Tibial artery (tissue), 4 donors: ENCODE measurements at regions not wholly inside any gene's neighbourhood (a gene's known extent, or its start where the extent isn't known, plus 50 kb on each side); places are given as distances from the start of the nearest gene placed in this dataset.

ENCODE experiments used
- DNase-seq, 2 donors: peaks; one replicate each; pipeline ENCODE4 v3.0.0-alpha.2; 2019
- H3K27ac ChIP-seq, 2 donors: fragments of 200-600 bp; sonication (generic) in 1 of 2; 1 replicate in 1 of 2; 2 replicates in 1 of 2; pipeline ENCODE4 v1.5.1; 2018 to 2019; ENCODE audit warnings: mild to moderate bottlenecking in 1 of 2
- H3K27me3 ChIP-seq, 2 donors: fragments of 200-600 bp; sonication (generic) in 1 of 2; one replicate each; pipeline versions ENCODE4 v1.5.1 to v1.6.0; 2016 to 2019
- H3K36me3 ChIP-seq, 3 donors: fragments of 200-600 bp; sonication (generic) in 2 of 3; one replicate each; pipeline ENCODE4 v1.5.1; 2016 to 2019; ENCODE audit warnings: mild to moderate bottlenecking in 2 of 3
- H3K4me1 ChIP-seq, 4 donors: fragments of 200-600 bp; sonication (generic) in 2 of 4; 1 replicate in 3 of 4; 2 replicates in 1 of 4; pipeline ENCODE4 v1.5.1; 2016 to 2019
- H3K4me3 ChIP-seq, 2 donors: fragments of 200-600 bp; sonication (generic) in 1 of 2; 1 replicate in 1 of 2; 2 replicates in 1 of 2; pipeline ENCODE4 v1.5.1; 2018 to 2019; ENCODE audit warnings: mild to moderate bottlenecking in 2 of 2
- H3K9me3 ChIP-seq, 3 donors: fragments of 200-600 bp; sonication (generic) in 1 of 3; one replicate each; pipeline ENCODE4 v1.5.1; 2016 to 2019
- intact Hi-C: fragments of 100-400 bp; cut with DNase I; formaldehyde crosslinking; loops from one replicate; pipeline ENCODE4 v1.15.0; 2023; ENCODE audit warnings: low total_unique reads
- TF ChIP-seq, protein P1 (sequence below), 2 experiments: fragments of 200-600 bp in 1 of 2; fragments of 450-650 bp in 1 of 2; IDR thresholded peaks; one replicate each; pipeline ENCODE4 v1.5.1; 2017 to 2019; ENCODE audit warnings: antibody characterized with exemption in 2 of 2, mild to moderate bottlenecking in 1 of 2, moderate library complexity in 1 of 2

DNA sequence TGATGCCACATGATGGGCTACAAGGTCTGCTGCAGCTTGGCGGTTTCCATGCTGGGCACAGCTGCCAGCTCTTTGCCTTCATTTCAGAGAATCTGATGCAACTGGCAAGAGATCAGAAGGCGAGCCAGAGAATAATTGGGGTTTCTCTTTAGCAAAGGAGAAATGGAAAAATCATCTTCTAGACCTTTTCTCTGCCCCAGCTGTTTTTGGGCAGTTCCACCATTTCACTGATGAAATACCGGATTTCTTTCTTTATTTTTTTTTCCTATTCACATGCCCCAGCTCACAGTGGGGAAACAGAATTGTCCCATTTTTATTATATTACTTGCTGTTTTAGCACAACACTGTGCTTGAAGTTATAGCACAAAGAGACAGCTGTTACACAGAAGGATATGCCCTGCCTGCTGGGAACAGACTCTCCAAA is 439.3 kb upstream of the GOT2 start:
- DNase-seq, result no peak
- Histone ChIP-seq H3K27ac (no peak overlapping the region), H3K36me3 (no peaks in the 10 kb centered on the region), H3K27me3 (no peaks in the 10 kb centered on the region), H3K4me1 (no peaks in the 10 kb centered on the region), H3K9me3 (no peaks in the 10 kb centered on the region), H3K4me3 (no peak overlapping the region)
- intact Hi-C loops, result no loop called here
- TF ChIP-seq, protein P1, sequence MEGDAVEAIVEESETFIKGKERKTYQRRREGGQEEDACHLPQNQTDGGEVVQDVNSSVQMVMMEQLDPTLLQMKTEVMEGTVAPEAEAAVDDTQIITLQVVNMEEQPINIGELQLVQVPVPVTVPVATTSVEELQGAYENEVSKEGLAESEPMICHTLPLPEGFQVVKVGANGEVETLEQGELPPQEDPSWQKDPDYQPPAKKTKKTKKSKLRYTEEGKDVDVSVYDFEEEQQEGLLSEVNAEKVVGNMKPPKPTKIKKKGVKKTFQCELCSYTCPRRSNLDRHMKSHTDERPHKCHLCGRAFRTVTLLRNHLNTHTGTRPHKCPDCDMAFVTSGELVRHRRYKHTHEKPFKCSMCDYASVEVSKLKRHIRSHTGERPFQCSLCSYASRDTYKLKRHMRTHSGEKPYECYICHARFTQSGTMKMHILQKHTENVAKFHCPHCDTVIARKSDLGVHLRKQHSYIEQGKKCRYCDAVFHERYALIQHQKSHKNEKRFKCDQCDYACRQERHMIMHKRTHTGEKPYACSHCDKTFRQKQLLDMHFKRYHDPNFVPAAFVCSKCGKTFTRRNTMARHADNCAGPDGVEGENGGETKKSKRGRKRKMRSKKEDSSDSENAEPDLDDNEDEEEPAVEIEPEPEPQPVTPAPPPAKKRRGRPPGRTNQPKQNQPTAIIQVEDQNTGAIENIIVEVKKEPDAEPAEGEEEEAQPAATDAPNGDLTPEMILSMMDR (IDR thresholded peaks at IDR 0.05), result no peak

DNA sequence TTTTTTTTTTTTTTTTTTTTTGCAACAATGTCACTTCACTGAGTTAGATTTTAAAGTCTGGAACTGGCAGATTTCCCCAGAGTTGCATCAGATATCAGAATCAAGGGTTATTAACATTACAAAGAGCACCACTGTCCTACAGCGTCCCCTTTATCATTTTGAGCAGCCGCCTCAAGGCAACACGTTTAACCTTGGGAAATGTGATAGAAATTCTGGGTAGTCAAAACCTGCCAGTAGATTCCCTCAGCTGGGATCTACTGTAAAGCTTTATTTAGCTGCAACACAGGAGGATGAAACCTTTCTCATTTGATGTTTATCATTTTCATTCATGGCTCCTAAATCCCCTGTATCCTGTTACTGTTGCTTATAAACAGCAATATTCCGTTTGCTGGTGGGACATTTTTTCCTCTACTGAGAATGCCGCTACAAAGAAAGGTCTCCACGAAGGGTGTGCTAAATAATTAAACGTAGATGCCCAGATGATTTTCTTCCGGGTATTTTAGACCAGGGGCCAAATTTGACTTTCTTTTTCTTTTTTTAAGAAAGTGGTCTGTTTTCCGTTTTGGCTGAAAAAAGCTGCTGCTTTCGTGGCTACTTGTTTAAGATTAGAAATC is 436.1 kb upstream of the GOT2 start:
- no peaks in the 10 kb centered on the region for H3K9me3 ChIP-seq
- DNase-seq, result no peak
- H3K4me3 ChIP-seq, result no peak overlapping the region
- no peaks in the 10 kb centered on the region for H3K36me3 ChIP-seq
- intact Hi-C loops, result loop anchor here (1.0 kb wide), 1 partner anchor 20 kb away; no protein-coding TSS in a partner anchor
- H3K27me3 ChIP-seq, result no peaks in the 10 kb centered on the region
- H3K4me1 ChIP-seq, result no peaks in the 10 kb centered on the region
- TF ChIP-seq, protein P1 (IDR thresholded peaks at IDR 0.05), result no peak
- no peak overlapping the region for H3K27ac ChIP-seq

DNA sequence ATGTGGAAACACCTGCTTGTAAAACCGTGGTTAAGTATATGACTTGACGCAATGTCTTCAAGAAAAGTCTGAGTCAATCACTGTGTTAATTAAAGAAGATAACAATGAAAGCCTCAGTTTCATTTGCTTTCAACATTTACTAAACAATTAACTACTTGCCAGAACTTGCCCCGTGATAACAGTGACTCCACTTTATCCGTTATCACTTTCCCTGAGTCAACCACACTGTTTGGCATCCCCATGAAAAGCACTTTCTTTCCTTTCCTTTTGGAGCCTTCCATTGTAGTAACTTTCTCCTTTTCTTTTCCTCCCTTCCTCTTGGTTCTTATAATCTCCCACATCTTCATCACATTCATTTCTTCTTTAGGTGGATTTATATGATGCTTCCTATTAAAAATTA is 435.1 kb upstream of the GOT2 start:
- intact Hi-C loops, result no loop called here

DNA sequence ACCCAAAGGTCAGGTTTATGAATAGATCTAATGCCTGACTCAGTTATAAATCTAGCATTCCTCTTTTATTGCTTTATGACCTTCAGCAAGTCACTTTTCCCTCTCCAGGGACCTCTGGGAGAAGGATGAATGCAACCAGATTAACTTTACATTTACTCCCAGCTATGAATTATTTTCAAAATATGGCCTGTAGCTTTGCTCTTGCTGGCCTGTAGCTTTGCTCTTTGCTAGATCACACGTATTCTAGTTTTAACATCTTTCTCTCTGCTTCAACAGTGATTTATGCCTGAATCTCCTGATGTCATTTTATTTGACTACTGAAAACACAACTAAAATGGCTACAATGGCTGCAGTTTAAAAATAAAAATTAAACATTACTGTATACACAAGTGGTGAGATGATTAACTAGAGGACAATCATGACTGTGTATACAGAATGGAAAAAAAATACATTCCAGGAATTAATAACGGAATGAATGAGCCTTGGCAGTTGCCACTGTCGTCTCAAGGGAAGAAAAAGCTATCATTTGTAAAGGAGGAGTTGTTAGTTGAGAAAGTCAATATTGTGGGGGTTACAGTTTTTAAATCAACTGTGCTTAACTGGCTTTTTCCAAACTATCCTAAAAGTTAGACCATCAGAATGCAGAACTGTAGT is 434.5 kb upstream of the GOT2 start:
- no peaks in the 10 kb centered on the region for H3K4me1 ChIP-seq
- DNase-seq, result no peak
- H3K9me3 ChIP-seq, result no peaks in the 10 kb centered on the region
- H3K4me3 ChIP-seq, result no peak overlapping the region
- no peaks in the 10 kb centered on the region for H3K36me3 ChIP-seq
- no peaks in the 10 kb centered on the region for H3K27me3 ChIP-seq
- TF ChIP-seq, protein P1 (IDR thresholded peaks at IDR 0.05), result no peak
- intact Hi-C loops, result no loop called here
- H3K27ac ChIP-seq, result no peak overlapping the region

More for the DNA sequence above, 435.1 kb upstream of the GOT2 start:
- Histone ChIP-seq H3K4me3 (no peak overlapping the region), H3K9me3 (no peaks in the 10 kb centered on the region), H3K4me1 (no peaks in the 10 kb centered on the region), H3K36me3 (no peaks in the 10 kb centered on the region), H3K27me3 (no peaks in the 10 kb centered on the region), H3K27ac (no peak overlapping the region)
- TF ChIP-seq, protein P1 (IDR thresholded peaks at IDR 0.05), result no peak
- no peak for DNase-seq

DNA sequence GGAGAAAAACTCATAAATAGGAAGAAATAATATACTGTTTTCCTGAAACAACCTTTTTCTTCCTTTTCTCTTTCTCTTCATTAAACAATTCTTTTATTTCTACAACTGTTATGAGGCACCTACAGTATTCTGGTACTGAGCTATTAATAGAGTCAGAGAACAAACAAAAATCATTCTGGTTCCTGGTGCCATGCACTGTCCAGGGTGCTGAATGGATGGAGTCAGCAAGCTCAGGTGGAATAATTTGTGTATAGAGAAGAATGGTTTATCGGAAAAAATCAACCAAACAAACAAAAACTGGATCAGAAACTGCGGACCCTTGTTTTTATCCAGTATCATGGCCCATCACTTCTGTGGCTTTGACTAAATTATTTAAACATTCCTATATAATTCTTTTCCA is 430.3 kb upstream of the GOT2 start:
- H3K4me1 ChIP-seq, result no peaks in the 10 kb centered on the region
- no peak for DNase-seq
- no peaks in the 10 kb centered on the region for H3K36me3 ChIP-seq
- TF ChIP-seq, protein P1 (IDR thresholded peaks at IDR 0.05), result no peak
- H3K27ac ChIP-seq, result no peak overlapping the region
- H3K4me3 ChIP-seq, result no peak overlapping the region
- intact Hi-C loops, result no loop called here
- H3K27me3 ChIP-seq, result no peaks in the 10 kb centered on the region
- no peaks in the 10 kb centered on the region for H3K9me3 ChIP-seq
